NCI-H2196 treated with DMSO at 0.1 percent for 48 hours (cell line): ENCODE measurements at regions not wholly inside any gene's neighbourhood (a gene's known extent, or its start where the extent isn't known, plus 50 kb on each side); places are given as distances from the start of the nearest gene placed in this dataset.
"Not testable (repeated sequence)": the region's sequence is repeated elsewhere in the genome, so short reads cannot be mapped to it uniquely, and the experiment has no call there.

Experiments used
- DNase-seq: peaks from one replicate; lab custom pipeline; 2025; ENCODE audit not compliant: unreplicated experiment; lab: John Stamatoyannopoulos, UW

DNA sequence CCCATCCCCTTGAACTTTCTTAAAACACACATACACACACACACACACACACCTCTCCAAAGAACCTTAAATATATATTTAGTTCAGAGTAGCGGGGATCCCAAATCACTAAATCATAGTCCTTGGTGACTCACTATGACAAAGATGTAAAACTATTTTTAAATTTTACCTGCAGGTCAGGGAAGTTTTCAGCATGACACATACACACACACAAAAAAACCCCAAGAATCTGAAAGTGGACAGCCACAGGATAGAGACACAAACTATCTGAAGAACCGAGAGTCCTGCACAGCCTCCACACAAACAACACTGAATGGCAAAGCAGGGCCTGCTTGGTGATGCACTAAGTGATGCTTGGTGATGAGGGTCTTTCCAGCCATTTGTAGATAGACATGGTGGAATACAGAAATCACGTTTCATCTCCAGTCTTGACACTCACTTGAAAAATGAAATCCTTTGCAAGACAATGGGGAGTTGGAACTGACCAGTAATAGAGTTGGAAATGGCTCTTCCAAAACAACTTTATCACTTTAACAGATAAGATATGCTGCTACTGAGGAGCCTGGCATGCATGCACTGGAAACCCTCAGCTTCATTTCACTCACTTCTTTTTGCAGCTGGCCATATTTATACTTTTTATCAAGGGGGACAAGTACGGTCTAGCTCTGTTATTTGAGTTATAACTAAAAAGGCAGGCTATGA is 307.3 kb downstream of the RAPGEF2 start:
- DNase-seq = no peak

DNA sequence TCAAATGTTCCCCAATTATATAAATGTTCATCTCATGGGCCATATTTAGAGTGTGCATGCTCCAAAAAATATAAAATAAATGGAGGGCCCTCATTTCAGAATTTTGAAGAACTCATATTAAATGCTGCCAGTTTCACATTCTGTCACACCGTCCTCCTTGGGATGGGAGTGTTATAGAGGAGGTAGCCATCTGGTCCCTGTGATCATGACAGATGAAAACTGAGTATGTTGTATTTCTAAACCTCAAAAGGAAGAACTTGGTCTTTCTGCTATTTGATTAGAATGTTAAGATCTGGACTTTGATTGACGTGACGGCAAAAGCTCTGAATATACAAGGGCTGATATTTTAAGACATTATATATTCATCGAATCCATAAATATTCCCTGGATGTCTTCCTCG is 308.0 kb downstream of the RAPGEF2 start:
- no peak for DNase-seq

DNA sequence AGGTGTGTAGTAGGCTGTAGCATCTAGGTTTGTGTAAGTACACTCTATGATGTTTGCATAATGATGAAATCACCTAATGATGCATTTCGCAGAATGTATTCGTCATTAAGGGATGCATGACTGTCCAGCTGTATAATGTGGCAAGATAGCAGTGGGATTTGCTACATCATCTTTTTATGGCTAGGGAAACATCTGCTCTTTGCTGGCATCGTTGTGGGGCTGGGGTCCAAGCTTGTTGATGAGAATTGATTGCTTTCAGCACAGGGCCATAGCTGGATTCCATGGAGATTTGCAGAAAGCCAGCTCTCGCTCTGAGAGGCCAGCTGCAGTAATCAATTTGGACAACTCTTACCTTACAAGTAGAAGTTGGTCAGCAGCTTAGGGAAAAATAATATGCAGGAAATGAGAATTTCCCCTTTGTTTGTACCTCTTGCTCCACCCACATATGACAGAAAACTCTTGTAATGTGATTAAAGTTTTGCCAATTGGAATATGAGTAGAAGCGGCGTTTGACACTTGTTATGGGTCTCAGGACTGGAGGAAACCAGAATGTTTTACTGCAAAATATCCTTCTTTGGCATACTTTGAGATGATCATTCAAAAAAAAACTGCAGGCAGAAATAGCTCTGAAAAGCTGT is 310.5 kb downstream of the RAPGEF2 start:
- no peak for DNase-seq

DNA sequence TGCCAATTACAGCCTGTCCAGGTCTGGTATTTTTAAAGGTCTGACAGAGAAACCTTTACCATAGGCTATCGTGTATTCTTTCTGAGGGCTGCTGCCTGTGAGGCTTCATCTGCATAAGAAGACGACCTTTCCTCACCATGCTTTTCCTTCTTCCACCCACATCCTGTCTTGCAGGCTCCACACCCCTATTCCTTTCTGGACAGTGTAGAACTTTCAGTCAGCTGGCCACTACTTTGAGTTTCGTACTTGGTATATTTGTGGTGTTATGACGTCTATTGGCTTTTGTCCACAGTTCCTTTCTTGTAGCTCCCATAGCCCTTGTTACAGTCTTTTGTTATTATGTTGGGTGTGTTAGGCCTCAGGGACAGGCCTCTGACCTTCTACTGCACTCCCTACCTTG is 311.4 kb downstream of the RAPGEF2 start:
- no peak for DNase-seq

DNA sequence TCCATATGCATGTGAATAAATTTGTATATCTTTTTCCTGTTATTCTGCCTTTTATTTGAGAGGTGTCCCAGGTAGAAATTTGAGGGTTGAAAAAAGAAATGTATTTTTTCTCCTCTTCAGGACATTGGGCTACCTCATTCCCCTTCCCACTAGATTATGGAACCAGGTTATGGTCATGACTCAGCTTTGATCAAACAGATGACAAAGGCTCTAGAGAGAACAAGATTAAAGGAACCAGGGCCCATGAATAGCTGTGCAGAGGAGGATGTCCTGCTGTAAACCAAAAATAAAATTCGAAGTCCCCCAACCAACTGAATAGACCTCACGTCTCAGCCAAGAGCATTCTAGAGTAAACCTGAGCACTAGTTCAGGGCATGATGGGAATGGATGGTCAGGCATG is 313.2 kb downstream of the RAPGEF2 start:
- DNase-seq = no peak

DNA sequence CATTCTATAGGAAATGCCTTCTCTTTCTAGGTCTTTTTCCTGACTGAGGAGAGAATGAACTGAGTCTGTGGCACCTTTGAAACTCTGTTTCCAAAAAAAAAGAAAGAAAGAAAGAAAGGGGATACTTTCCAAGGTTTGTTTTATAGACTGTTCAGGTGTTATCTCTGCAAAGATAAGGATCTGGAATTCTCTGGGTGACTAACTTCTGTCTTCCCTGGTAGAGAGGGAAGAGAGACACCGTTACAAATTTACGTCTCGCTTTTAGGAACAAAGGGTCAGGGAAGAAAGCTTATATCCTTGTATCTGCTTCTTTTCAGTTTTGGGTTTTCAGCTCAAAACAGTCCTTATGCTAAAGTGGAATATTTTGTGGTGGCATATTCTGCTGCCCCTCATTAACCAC is 314.1 kb downstream of the RAPGEF2 start:
- DNase-seq = no peak

DNA sequence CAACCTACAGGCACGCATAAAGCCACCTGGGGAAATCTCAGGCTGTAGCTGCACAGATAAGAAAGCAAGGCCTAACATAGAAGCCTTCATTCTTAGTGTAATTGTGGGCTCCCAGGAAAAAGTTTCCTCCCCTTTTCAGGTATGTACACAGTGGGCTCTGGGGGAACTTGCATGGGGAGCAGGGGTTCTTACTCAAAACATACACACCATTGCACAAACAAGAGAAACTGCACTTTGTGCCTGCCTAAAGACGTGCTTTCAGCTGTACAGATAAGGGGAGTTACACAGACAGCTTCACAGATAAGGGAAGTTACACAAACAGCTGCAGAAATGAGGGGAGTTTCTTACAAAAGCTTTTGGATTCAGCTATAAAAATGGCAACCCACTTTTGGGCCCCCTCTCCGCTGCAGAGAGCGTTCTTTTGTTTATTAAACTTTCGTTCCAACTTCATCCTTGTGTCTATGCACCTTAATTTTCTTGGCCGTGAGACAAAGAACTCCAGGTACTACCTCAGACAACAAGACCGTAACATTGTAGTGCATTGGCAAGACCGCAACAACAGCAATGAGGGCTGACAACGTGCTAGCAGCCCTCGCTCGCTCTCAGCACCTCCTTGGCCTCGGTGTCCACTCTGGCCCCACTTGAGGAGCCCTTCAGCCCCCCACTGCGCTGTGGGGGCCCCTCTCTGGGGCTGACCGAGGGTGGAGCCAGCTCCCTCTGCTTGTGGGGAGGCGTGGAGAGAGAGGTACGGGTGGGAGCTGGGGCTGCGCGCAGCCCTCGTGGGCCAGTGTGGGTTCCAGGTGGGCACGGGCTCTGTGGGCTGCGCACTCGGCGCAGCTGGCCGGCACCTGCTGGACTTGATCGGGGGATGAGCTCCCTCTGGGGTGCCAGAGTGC is 317.5 kb downstream of the RAPGEF2 start:
- DNase-seq = no peak

DNA sequence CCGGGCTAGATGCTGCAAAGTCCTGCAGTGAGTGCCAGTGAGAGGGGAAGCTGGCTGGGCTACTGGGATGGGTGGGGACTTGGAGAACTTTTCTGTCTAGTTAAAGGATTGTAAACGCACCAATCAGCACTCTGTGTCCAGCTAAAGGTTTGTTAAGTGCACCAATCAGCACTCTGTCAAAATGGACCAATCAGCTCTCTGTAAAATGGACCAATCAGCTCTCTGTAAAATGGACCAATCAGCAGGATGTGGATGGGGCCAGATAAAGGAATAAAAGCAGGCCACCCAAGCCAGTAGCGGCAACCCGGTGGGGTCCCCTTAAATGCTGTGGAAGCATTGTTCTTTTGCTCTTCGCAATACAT is 318.2 kb downstream of the RAPGEF2 start:
- DNase-seq = not testable (repeated sequence)

DNA sequence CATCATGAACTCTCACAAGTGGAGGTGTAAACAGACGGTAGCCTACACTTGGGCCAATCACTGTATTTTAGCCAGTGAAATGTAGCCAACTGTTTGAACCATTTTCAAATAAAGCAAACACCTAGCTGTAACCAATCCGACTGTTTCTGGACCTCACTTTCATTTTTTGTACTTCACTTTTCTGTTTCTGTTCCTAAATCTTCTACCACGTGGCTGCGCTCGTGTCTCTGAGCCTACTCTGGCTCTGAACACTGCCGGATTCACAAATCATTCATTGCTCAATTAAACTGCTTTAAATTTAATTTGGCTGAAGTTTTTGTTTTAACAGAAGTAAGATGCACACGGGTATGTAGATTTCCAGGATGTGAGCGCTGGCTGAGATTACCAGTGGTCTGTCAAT is 319.1 kb downstream of the RAPGEF2 start:
- DNase-seq = no peak

DNA sequence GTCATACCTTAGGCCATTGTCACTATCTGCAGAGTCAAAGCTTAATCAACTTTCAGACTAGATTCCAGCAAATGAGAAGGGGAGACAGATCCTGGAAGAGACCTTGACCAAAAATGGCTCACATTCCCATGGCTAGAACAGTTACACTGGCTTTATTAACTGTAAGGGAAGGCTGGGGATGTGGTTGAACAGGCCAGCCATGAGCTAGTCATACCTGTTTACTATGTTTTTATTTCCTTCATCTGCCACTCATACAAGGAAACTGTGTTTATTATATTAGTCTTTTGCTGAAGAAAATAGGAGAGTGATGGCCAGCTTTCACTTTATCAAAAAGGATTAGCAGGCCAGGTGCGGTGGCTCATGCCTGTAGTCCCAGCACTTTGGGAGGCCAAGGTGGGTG is 319.7 kb downstream of the RAPGEF2 start:
- no peak for DNase-seq

DNA sequence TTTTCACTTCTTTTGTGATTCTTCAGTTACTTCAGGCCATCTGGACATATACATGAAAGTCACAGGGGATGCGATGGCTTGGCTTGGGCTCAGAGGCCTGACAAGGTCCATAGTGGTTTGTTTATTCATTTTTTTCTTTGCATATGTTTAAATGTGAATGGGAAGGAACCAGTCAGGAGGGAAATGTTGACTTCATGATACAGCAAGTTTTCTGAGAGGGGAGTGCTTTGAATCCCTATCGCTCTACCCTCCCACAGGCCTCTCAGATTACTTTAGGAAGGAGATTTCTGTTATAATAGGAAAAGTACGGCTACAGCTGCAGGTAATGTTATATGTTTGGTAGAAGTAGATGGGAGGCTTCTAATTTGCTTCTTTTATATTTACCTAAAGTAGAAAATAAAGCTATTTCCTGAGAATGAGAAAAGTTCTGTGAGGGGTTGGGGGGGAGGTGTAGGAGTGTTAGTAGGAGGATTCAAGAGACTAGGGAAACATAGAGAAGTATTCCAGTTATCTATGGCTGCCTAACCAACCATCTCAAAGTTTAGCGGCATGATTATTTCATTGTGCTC is 322.9 kb downstream of the RAPGEF2 start:
- DNase-seq = no peak

DNA sequence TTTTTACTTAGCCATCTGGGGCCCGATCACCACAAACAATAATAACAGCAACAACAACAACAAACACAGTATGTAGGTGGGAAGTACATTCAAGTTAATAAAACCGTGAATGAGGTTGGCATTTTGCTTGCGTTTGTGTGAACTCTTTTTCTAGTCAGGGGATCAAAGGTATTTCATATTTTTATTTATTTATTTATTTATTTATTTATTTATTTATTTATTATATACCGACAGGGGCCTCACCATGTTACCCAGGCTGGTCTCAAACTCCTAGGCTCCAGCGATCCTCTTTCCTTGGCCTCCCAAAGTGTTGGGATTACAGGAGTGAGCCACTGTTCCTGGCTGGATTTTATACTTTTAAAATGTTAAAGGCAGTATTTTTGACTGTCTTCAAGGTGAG is 325.4 kb downstream of the RAPGEF2 start:
- DNase-seq = no peak

DNA sequence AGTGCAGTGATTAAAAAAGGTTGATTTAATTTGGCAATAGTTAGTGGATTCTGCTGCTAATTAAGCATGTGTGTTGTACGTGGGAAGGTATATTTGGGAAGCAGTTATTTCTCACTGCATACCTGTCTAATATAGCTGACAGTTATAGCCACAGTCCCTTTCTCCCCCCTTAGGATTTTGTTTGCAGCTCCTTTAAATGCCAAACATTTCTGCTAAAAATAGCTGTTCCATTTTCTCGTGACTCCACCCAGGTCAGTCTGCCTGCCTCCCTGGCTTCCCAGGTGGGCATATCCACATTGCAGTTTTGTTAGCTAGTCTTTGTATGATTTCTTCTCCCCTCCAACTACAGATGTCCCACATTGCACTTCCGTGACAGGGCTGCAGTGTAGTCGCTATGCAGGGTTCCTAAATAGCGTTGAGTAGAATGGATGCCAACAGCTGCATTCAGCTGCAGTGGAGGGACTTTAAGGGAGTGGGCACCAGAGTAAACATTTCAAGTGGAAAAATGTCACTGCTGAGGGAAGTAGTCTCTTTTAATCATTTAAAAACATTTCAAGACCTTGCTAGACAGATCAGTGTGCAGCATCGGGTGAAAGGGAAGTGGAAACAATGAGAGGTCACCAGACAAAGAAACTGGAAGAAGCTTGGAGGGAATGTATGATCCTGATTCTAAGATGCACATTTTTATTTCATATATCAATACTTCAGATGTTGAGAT is 326.3 kb downstream of the RAPGEF2 start:
- no peak for DNase-seq

DNA sequence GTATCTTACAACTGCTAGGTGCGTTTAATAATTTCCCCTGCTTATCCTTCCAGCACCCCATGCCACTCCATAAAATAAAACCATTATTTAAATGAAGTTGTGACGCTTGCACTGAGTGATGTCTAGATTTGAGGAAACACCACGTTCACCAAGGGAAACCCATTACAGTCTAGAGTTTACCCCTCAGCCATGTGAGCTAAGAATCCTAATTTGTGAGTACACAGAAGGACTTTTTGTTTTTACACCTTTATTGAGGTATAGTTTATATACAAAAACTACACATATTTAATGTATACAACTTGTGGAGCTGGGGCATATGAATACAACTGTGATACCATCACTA is 326.8 kb downstream of the RAPGEF2 start:
- DNase-seq = no peak

DNA sequence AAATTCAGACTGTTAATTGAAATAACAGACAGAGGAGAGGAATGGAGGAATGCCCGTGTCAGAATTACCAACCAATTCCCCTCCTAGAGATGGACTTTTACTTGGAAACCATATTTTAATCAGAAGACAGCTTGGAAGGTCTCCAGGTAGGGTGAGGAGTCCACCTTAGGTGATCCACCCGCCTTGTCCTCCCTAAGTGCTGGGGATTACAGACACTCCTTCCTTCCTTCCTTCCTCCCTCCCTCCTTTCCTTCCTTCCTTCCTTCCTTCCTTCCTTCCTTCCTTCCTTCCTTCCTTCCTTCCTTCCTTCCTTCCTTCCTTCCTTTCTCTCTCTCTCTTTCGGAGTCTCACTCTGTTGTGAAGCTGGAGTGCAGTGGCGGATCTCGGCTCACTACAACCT is 328.0 kb downstream of the RAPGEF2 start:
- no peak for DNase-seq

DNA sequence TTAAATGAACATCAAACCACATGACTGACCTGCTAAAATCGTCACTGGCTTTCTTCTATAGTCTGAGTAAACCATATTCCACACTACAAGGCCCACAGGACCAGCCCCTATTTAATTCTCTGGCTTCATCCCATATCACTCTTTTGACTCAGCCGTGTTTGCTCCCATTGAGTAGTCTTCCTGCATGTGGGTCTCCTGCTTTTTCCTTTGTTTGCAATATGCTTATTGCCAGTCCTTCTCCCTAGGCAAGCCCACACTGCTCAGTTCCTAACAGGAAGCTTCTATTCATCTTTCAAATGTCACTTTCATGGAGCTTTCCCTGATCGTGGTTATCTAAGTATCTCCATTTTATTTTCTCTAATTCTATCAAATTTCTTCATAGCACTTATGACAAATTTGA is 329.6 kb downstream of the RAPGEF2 start:
- DNase-seq = no peak

DNA sequence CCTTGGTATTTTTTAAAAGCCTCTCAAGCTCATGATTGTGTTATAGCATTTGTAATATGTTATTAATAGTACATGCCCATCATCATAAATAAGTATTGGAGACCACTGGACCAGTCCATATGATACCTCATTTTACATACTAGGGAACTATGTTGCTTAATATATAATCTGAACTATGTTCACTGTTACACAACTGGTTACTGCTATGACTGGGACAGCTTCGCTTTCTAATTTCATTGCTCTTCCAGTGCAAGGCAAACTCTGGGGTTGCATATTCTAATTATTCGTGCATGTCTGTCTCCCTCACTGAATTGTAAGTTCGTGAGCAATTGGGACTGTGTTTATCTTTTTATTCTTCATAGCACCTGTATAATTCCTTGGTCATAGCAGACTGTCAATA is 330.5 kb downstream of the RAPGEF2 start:
- no peak for DNase-seq

DNA sequence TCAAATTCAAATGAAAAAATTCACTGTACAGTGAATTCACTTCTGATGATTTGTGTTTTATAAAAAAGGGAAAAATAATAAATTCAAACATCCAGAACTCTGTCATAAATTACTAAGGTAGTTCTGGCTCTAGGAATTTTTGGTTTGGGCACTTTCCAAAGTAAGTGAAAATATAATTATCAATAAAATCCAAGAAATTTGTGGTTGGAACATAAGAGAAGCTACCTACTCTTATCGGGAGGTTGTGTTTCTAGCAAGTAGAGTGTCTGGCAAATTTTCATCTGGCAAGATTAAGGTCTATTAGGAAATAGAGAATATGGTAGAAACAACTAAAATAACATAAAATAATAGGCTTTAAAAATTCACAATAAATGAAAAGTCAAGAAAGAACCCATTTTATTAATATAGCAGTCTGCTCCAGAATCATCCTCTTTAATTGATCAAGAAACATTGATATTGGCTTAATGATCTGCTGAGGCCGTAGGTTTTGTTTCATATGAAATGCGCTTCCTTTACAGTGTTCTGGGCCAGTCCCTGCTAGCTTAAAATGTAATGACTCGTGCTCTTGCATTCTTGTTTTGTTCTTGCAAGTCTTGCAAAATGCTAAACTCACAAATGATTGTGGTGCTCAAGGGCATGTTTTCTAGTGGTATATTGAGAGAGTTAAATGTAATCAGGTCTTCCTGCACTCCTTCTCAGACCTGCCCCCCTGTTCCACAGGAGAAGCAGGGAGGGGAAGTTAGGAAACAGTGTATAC is 331.4 kb downstream of the RAPGEF2 start:
- DNase-seq = no peak

DNA sequence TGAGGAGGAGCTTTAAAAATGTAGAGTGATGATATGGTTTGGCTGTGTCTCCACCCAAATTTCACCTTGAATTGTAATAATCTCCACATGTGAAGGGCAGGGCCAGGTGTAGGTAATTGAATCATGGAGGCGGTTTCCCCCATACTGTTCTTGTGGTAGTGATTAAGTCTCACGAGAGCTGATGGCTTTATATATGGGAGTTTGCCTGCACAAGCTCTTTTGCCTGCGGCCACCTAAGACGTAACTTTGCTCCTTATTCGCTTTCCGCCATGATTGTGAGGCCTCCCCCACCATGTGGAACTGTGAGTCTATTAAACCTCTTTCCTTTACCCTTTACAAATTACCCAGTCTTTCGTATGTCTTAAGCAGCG is 332.0 kb downstream of the RAPGEF2 start:
- no peak for DNase-seq

DNA sequence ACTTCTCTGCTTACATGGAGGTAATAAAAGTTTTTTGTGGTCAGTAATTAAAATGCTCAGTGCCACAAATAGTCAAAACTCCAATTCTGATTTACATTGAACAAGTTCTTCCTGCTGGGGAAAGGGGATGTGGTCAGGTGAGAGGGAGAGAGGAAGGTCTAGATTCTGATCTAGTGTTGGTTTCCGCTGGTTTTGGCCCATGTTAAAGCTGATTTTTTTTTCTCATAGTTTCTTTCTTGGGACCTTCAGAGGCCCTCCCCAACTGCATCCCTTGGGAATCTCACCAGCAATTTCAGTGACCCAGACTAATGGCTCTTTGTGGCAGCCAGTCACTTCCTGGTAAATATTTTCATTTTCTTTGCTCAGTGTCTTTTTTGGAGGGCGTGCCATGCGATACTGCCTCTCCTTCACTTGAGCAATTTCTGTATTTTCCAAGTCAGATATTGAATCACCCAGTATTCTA is 332.7 kb downstream of the RAPGEF2 start:
- no peak for DNase-seq

DNA sequence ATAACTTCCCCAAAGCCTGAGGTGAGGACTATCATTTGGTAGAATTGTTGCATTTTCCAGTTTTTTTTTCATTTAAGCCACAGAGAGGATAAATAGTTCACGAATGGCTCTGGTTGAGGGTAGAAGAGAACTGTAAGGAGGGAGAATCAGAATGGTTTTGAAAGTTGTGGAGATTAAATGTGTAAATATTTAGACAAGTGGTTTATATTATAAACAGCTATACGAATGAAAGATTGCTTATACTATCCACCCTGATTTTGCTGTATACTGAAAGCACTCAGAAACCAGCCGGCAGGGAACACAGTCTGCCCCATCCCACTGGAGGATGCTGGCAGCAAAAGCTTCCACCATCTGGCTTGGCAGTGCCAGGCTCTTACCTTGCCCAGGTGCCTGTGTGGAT is 341.1 kb downstream of the RAPGEF2 start:
- DNase-seq = no peak
